ENCODE measurements at regions not wholly inside any gene's neighbourhood (a gene's known extent, or its start where the extent isn't known, plus 50 kb on each side); places are given as distances from the start of the nearest gene placed in this dataset.
A peak's percentile ranks its signal among the peaks of the same experiment; 100 is the strongest.

DNA sequence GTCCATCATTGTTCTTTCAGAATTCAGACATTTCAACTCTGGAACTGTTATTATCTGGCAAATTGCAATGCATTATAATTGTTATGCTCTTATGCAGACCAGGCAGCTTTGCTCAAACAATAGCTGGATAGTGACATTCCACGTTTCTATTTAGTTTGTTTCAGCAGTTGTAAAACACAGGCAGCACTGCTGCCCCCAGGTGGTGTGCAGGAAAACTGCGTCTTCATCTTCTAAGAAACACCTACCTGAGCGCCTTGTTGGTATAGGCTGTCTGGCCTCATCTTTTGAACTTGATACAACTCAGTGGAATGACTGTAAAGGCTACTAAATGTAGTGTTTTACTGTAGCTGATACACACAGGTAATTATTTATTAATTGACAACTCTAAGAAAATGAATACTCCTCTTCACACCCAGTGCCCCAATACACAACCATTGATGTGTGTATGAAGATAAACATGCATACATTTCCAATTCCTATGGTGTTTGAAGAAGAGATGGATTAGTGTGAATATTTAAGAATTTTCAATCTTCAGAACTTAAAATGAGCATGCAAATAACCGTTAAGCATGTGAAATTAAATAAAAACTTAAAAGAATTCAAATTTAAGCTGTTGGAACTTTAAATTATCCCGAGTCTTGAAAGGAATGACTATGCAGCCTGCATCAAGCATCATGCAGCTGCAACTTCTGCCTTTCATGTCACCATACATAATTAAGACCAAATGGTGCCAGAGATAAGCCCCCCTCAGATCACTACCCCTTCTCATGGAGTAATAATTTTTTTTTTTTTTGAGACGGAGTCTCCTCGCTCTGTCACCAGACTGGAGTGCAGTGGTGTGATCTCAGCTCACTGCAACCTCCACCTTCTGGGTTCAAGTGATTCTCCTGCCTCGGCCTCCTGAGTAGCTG lies 85.6 kb downstream of the CD8B2 start:
- TF ChIP-seq SIN3A (IDR thresholded peaks at IDR 0.05; ENCODE audit: low read depth) (no peak), MAX (IDR thresholded peaks at IDR 0.05) (no peak), EZH2 (IDR thresholded peaks at IDR 0.05) (no peak), POLR2A (IDR thresholded peaks at IDR 0.05; ENCODE audit: borderline replicate concordance, extremely low read depth, insufficient read depth, insufficient read length) (no peak), FOSL1 (IDR thresholded peaks at IDR 0.05; ENCODE audit: low read depth) (no peak), ELF1 (IDR thresholded peaks at IDR 0.05; ENCODE audit: borderline replicate concordance, low read depth) (no peak), JUND (IDR thresholded peaks at IDR 0.05) (no peak)
- TF ChIP-seq, protein P1, sequence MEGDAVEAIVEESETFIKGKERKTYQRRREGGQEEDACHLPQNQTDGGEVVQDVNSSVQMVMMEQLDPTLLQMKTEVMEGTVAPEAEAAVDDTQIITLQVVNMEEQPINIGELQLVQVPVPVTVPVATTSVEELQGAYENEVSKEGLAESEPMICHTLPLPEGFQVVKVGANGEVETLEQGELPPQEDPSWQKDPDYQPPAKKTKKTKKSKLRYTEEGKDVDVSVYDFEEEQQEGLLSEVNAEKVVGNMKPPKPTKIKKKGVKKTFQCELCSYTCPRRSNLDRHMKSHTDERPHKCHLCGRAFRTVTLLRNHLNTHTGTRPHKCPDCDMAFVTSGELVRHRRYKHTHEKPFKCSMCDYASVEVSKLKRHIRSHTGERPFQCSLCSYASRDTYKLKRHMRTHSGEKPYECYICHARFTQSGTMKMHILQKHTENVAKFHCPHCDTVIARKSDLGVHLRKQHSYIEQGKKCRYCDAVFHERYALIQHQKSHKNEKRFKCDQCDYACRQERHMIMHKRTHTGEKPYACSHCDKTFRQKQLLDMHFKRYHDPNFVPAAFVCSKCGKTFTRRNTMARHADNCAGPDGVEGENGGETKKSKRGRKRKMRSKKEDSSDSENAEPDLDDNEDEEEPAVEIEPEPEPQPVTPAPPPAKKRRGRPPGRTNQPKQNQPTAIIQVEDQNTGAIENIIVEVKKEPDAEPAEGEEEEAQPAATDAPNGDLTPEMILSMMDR (IDR thresholded peaks at IDR 0.05 in 2 of 3, conservative IDR thresholded peaks at IDR 0.05 in 1 of 3; ENCODE audit: borderline replicate concordance in 1 of 3, insufficient read depth in 1 of 3, low read depth in 2 of 3, low read length in 2 of 3): peak; percentile 38 to 80 (median 76); a peak in 5 of 6 replicates

All from HCT116 (cell line).